Muscle layer of duodenum (tissue), 2 donors: ENCODE measurements at regions not wholly inside any gene's neighbourhood (a gene's known extent, or its start where the extent isn't known, plus 50 kb on each side); places are given as distances from the start of the nearest gene placed in this dataset.

Experiments used
- H3K27ac ChIP-seq: one replicate; pipeline ENCODE4 v1.7.0; 2013; ENCODE audit warnings: mild to moderate bottlenecking, low read length
- H3K27me3 ChIP-seq: one replicate; pipeline ENCODE4 v1.7.0; 2013; ENCODE audit warnings: low read depth, mild to moderate bottlenecking, control low read depth, low read length
- H3K36me3 ChIP-seq, 2 donors: one replicate each; pipeline ENCODE4 v1.7.0; 2013; ENCODE audit warnings: low read length in 2 of 2, control low read depth in 1 of 2, mild to moderate bottlenecking in 1 of 2; ENCODE audit not compliant: insufficient read depth in 2 of 2, control insufficient read depth in 1 of 2
- H3K4me1 ChIP-seq, 2 donors: one replicate each; pipeline ENCODE4 v1.7.0; 2013; ENCODE audit warnings: low read length in 2 of 2, mild to moderate bottlenecking in 2 of 2, control low read depth in 1 of 2, moderate library complexity in 1 of 2; ENCODE audit not compliant: insufficient read depth in 2 of 2, control insufficient read depth in 1 of 2
- H3K4me3 ChIP-seq, 2 donors: one replicate each; pipeline ENCODE4 v1.7.0; 2013; ENCODE audit warnings: low read length in 2 of 2, low read depth in 1 of 2, mild to moderate bottlenecking in 1 of 2
- H3K9me3 ChIP-seq, 2 donors: one replicate each; pipeline ENCODE4 v1.7.0; 2013; ENCODE audit warnings: low read length in 2 of 2, control low read depth in 1 of 2, mild to moderate bottlenecking in 1 of 2; ENCODE audit not compliant: control insufficient read depth in 1 of 2
- donor health status: healthy.

- H3K27ac ChIP-seq, result no peak overlapping the region
- H3K36me3 ChIP-seq, result no peaks in the 10 kb centered on the region
- H3K9me3 ChIP-seq, result peaks cover 11 to 26% of the 10 kb centered on the region in 2 donors
- no peak overlapping the region for H3K4me3 ChIP-seq
- no peaks in the 10 kb centered on the region for H3K27me3 ChIP-seq
- no peaks in the 10 kb centered on the region for H3K4me1 ChIP-seq
Observed at GRCh38 chr20:39349240-39349639, 387.1 kb downstream of the DHX35 start.

- Histone ChIP-seq H3K4me3 (no peak overlapping the region), H3K27ac (no peak overlapping the region), H3K9me3 (peaks cover 11 to 26% of the 10 kb centered on the region in 2 donors), H3K27me3 (no peaks in the 10 kb centered on the region), H3K4me1 (no peaks in the 10 kb centered on the region), H3K36me3 (no peaks in the 10 kb centered on the region)
Observed at GRCh38 chr20:39347626-39348025, 385.5 kb downstream of the DHX35 start.

DNA sequence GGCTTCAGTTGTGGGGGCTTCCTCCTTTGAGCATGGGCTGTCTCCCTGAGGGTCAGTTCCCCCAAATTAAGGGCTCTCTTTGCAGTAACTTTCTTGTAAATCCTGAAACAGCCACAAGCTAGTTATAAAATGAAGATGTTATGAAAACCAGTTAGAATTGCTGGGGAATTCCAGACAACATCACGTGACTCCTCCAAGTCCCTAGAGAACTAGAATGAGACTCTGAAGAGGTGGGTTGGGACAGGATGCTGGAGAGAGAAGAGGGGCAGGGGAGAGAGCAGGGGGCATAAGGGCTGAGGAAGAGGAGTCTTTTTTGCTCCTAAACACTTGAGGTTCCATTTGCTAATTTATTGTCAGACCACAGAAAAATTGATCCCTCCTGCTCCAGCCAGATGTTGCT lies 380.3 kb downstream of the DHX35 start:
- Histone ChIP-seq H3K27me3 (no peaks in the 10 kb centered on the region), H3K27ac (no peak overlapping the region), H3K9me3 (peaks cover 0 to 2% of the 10 kb centered on the region in 2 donors), H3K4me3 (no peak overlapping the region), H3K36me3 (no peaks in the 10 kb centered on the region), H3K4me1 (no peaks in the 10 kb centered on the region)

DNA sequence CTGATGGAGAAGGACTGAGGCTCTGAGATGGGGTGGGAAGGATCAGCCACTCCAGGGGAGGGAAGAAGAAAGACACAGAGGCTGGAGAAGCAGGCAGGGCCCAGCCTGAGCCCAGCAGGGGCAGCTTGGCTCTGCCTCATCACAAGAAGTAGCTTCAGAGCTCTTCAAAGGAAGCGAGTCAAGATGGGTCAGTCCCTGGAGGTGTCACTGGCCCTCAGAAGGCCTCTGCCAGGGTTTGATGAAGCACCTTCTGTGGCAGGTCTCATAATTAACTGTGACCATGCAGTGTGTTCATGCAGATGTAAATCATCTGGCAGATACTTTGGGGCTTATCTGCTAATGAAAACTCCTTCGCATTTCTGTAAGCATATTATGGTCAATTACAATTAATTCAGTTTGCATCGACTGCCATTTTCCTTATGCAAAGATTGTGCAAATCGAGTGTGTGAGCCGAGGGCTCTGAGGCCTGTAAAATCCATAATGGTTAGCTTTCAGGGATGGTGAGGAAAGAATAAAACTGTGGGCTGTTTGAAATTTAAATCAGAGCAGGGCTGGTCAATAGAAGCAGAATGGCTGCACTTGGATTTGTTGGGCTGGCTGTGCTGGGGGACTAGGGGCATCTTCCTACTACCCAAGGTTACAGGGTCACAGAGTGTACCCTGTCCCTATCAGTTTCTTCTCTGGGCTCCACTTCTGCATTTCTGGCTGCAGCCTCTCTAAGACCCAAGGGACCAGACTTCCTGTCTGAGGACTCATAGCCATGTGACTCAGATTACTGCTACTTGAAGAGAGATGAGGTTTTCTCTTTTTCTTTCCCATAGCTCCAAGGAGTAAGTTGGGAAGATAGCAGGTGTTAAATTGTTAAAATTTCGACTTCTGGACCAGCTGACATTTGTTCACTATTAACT lies 376.6 kb downstream of the DHX35 start:
- Histone ChIP-seq H3K4me3 (no peak overlapping the region), H3K27me3 (no peaks in the 10 kb centered on the region)

DNA sequence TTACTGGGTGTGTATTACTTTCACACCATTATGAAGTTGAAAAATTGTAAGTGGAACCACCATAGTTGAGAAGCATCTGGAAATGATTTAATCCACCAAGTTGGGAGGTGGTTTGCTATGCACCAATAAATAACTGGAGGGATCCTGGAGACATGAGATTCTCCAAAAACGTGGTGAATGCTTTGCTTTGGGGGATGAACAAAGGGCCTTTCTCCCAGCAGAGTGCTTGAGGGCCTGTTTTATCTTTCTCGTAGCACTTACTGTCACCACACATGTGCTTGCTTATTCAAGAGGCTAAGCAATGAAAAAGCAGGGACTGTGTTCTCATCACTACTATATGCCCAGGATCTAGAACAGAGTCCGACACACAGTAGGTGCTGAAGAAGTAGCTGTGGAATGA lies 371.1 kb downstream of the DHX35 start:
- no peaks in the 10 kb centered on the region for H3K4me1 ChIP-seq
- no peak overlapping the region for H3K4me3 ChIP-seq
- H3K27me3 ChIP-seq, result no peaks in the 10 kb centered on the region
- no peaks in the 10 kb centered on the region for H3K9me3 ChIP-seq
- H3K36me3 ChIP-seq, result no peaks in the 10 kb centered on the region
- no peak overlapping the region for H3K27ac ChIP-seq

More for the DNA sequence above, 376.6 kb downstream of the DHX35 start:
- no peaks in the 10 kb centered on the region for H3K36me3 ChIP-seq
- no peaks in the 10 kb centered on the region for H3K4me1 ChIP-seq
- H3K9me3 ChIP-seq, result no peaks in the 10 kb centered on the region
- no peak overlapping the region for H3K27ac ChIP-seq

GRCh38 chr20:39328347-39328746 lies 366.2 kb downstream of the DHX35 start:
- H3K9me3 ChIP-seq, result no peaks in the 10 kb centered on the region
- no peaks in the 10 kb centered on the region for H3K4me1 ChIP-seq
- H3K27me3 ChIP-seq, result no peaks in the 10 kb centered on the region
- no peaks in the 10 kb centered on the region for H3K36me3 ChIP-seq
- H3K27ac ChIP-seq, result no peak overlapping the region
- H3K4me3 ChIP-seq, result no peak overlapping the region

DNA sequence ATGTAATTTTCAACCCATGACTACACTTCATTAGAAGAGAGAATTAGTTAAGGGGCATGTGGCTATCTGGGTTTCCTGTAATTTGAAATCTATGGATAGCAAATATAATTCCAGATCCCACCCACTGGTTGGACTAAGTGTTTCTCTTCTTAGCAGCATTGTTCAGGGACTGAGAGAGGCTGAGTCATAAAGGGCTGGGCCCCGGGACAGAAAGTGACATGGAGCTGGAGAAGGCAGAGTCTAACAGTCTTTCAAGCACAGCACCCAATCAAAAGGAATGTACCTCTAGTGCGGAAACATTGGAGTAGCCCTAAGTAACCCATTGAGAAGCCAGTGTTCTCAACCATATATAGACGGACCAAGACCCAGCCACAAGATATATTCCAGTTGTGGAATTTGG lies 363.9 kb downstream of the DHX35 start:
- Histone ChIP-seq H3K27ac (no peak overlapping the region), H3K36me3 (no peaks in the 10 kb centered on the region), H3K4me3 (no peak overlapping the region), H3K4me1 (no peaks in the 10 kb centered on the region), H3K9me3 (no peaks in the 10 kb centered on the region), H3K27me3 (no peaks in the 10 kb centered on the region)

DNA sequence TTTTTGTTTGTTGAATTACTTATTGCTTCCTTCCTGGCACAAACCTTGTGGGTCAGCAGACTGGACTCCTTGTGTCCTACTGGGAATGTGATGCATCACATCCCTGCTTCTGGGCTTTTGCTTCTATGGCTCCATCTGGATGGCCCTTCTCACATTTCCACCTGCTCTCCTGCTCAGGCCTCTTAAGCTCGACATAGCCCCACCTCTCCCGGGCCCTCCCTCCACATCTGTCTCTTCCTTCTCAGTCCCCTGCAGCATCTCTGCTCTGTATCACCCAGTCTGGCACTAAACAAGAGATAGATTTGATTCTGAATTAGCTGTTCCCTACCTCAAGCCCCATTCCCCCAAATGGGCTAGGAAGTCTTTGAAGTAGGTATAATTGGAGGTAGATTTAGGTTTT lies 356.8 kb downstream of the DHX35 start:
- no peaks in the 10 kb centered on the region for H3K9me3 ChIP-seq
- H3K4me3 ChIP-seq, result no peak overlapping the region
- no peaks in the 10 kb centered on the region for H3K36me3 ChIP-seq
- no peaks in the 10 kb centered on the region for H3K27me3 ChIP-seq
- H3K4me1 ChIP-seq, result no peaks in the 10 kb centered on the region
- no peak overlapping the region for H3K27ac ChIP-seq

- peaks cover 0 to 5% of the 10 kb centered on the region in 2 donors for H3K9me3 ChIP-seq
Observed at GRCh38 chr20:39312676-39313075, 350.5 kb downstream of the DHX35 start.

DNA sequence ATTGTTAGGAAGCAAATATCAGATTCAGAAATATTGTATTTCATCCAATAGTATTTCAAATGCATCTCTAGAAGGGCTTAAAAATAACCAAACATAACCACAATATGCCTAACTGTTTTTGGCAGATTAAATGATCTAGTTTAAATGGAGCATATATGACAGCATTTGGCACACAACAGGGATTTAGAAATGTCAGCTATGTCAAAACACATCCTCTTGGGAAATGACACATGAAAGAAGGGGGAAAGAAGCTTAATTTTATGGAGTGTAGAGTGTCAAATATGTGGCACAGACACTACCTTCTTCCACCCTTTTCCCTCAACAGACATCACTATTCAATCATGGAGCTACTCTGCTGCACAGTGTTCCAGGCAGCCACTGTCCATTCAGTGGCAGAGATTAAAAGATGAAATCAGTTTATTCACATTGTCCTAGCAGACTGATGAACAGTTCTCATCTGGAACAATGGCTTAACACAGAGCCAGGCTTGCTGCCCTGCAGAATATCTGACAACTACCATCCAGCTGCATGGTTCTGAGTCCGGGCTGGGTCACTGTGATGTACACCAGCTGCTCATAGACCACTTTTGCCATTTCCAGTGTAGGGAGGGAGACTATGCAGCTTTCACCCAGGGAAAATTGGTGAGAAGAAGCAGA lies 349.8 kb downstream of the DHX35 start:
- Histone ChIP-seq H3K4me3 (no peak overlapping the region), H3K4me1 (peaks cover 0 to 4% of the 10 kb centered on the region in 2 donors), H3K9me3 (peaks cover 0 to 5% of the 10 kb centered on the region in 2 donors), H3K27me3 (no peaks in the 10 kb centered on the region), H3K27ac (no peak overlapping the region), H3K36me3 (no peaks in the 10 kb centered on the region)

More at GRCh38 chr20:39312676-39313075, 350.5 kb downstream of the DHX35 start:
- no peak overlapping the region for H3K27ac ChIP-seq
- no peak overlapping the region for H3K4me3 ChIP-seq
- peaks cover 0 to 4% of the 10 kb centered on the region in 2 donors for H3K4me1 ChIP-seq
- no peaks in the 10 kb centered on the region for H3K27me3 ChIP-seq
- H3K36me3 ChIP-seq, result no peaks in the 10 kb centered on the region

- Histone ChIP-seq H3K27ac (no peak overlapping the region), H3K4me3 (no peak overlapping the region)
Observed at GRCh38 chr20:39310363-39310995, 348.3 kb downstream of the DHX35 start.

More at GRCh38 chr20:39310363-39310995, 348.3 kb downstream of the DHX35 start:
- Histone ChIP-seq H3K9me3 (peaks cover 0 to 5% of the 10 kb centered on the region in 2 donors), H3K27me3 (no peaks in the 10 kb centered on the region), H3K4me1 (peaks cover 0 to 4% of the 10 kb centered on the region in 2 donors), H3K36me3 (no peaks in the 10 kb centered on the region)
